Loucy (cell line): ENCODE measurements at regions not wholly inside any gene's neighbourhood (a gene's known extent, or its start where the extent isn't known, plus 50 kb on each side); places are given as distances from the start of the nearest gene placed in this dataset.

Source experiments
- EZH2phosphoT487 ChIP-seq: fragments of 200-600 bp; IDR thresholded peaks from 2 replicates; pipeline ENCODE4 v1.6.1; 2018; ENCODE audit warnings: antibody characterized with exemption, mild to moderate bottlenecking, moderate library complexity, borderline replicate concordance
- TF ChIP-seq, protein P1 (sequence below): fragments of 200-600 bp; sonication (generic); conservative IDR thresholded peaks from 2 replicates; pipeline ENCODE4 v1.5.1; 2014; ENCODE audit warnings: mild to moderate bottlenecking, antibody characterized with exemption, low read length

- TF ChIP-seq, protein P1, sequence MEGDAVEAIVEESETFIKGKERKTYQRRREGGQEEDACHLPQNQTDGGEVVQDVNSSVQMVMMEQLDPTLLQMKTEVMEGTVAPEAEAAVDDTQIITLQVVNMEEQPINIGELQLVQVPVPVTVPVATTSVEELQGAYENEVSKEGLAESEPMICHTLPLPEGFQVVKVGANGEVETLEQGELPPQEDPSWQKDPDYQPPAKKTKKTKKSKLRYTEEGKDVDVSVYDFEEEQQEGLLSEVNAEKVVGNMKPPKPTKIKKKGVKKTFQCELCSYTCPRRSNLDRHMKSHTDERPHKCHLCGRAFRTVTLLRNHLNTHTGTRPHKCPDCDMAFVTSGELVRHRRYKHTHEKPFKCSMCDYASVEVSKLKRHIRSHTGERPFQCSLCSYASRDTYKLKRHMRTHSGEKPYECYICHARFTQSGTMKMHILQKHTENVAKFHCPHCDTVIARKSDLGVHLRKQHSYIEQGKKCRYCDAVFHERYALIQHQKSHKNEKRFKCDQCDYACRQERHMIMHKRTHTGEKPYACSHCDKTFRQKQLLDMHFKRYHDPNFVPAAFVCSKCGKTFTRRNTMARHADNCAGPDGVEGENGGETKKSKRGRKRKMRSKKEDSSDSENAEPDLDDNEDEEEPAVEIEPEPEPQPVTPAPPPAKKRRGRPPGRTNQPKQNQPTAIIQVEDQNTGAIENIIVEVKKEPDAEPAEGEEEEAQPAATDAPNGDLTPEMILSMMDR, result no peak
- TF ChIP-seq EZH2phosphoT487, result no peak
Observed at GRCh38 chr5:121757753-121758152, 93.9 kb upstream of the FTMT start.
